GM12878 (cell line): ENCODE measurements at regions not wholly inside any gene's neighbourhood (a gene's known extent, or its start where the extent isn't known, plus 50 kb on each side); places are given as distances from the start of the nearest gene placed in this dataset.

ENCODE experiments used
- ATAC-seq: fragments of 200-7000 bp; cut with Tn5 transposase; 3 replicates; pipeline ENCODE4 v1.9.1; 2020; ENCODE audit warnings: mild to moderate bottlenecking, moderate library complexity
- BruUV-seq: library from RNA; stranded (reverse); fragments of 400-500 nt; replicated peaks from 2 replicates; lab custom pipeline; 2021; lab: Mats Ljungman, UMichigan
- CTCF ChIA-PET: fragments of 300-600 bp; sonication (Branson Sonifier 250); formaldehyde crosslinking; extraction: SDS; loops from one replicate; lab custom pipeline; 2021; ENCODE audit warnings: inconsistent platforms; lab: Yijun Ruan, JAX
- POLR2A ChIA-PET: fragments of 350-600 bp; formaldehyde crosslinking; extraction: SDS; loops from one replicate; lab custom pipeline; 2021; ENCODE audit warnings: inconsistent platforms; lab: Charles Lee
- RAD21 ChIA-PET: fragments of 300-600 bp; sonication (Branson Sonifier 250); formaldehyde crosslinking; loops from one replicate; lab custom pipeline; 2023; ENCODE audit warnings: antibody characterized with exemption; ENCODE audit not compliant: unreplicated experiment; lab: Charles Lee
- SMC1A ChIA-PET: fragments of 300-600 bp; sonication (Branson Sonifier 250); formaldehyde crosslinking; loops from one replicate; lab custom pipeline; 2023; ENCODE audit not compliant: unreplicated experiment, uncharacterized antibody; lab: Charles Lee
- DNase-seq: peaks from one replicate; pipeline ENCODE4 v3.0.0-alpha.2; 2011; ENCODE audit warnings: low read depth, low spot score
- FAIRE-seq: peaks from 3 replicates; lab custom pipeline; 2011; peaks lifted over from hg19 to GRCh38; lab: Jason Lieb, UNC
- H2AFZ ChIP-seq: 2 replicates; pipeline ENCODE4 v1.6.0; 2011; ENCODE audit warnings: low read depth, low read length, control low read depth; ENCODE audit not compliant: control insufficient read depth
- H3K27ac ChIP-seq: 2 replicates; pipeline ENCODE4 v1.5.1; 2011; ENCODE audit warnings: control low read depth; ENCODE audit not compliant: control insufficient read depth, insufficient read depth
- H3K27me3 ChIP-seq, 2 experiments: replicated peaks in 1 of 2; 2 replicates each; pipeline versions ENCODE4 v1.6.0 to v1.6.1; 2011; ENCODE audit warnings: low read length in 1 of 2; ENCODE audit not compliant: control insufficient read depth in 2 of 2, insufficient read depth in 2 of 2
- H3K36me3 ChIP-seq, 2 experiments: 2 replicates each; pipeline ENCODE4 v1.5.1; 2011; ENCODE audit warnings: low read length in 1 of 2; ENCODE audit not compliant: control insufficient read depth in 2 of 2, insufficient read depth in 2 of 2
- H3K4me1 ChIP-seq: 2 replicates; pipeline ENCODE4 v1.6.1; 2011; ENCODE audit warnings: mild to moderate bottlenecking, low read length, moderate library complexity, mixed read lengths; ENCODE audit not compliant: control insufficient read depth, insufficient read depth
- H3K4me2 ChIP-seq: 2 replicates; pipeline ENCODE4 v1.6.0; 2011; ENCODE audit warnings: control low read depth; ENCODE audit not compliant: control insufficient read depth, insufficient read depth
- H3K4me3 ChIP-seq: fragments of 200-600 bp; sonication (generic); 2 replicates; pipeline ENCODE4 v1.5.1; 2016
- H3K79me2 ChIP-seq: 2 replicates; pipeline ENCODE4 v1.6.0; 2011; ENCODE audit warnings: low read length; ENCODE audit not compliant: control insufficient read depth, insufficient read depth
- H3K9ac ChIP-seq: 2 replicates; pipeline ENCODE4 v1.8.0; 2011; ENCODE audit warnings: low read length, control low read depth, mixed read lengths; ENCODE audit not compliant: control insufficient read depth, insufficient read depth
- H3K9me3 ChIP-seq: replicated peaks from 3 replicates; pipeline ENCODE4 v1.5.1; 2011; ENCODE audit warnings: mild to moderate bottlenecking, low read length; ENCODE audit not compliant: control insufficient read depth, insufficient read depth
- H4K20me1 ChIP-seq: 2 replicates; pipeline ENCODE4 v1.6.0; 2011; ENCODE audit not compliant: control insufficient read depth, insufficient read depth
- BACH1 ChIP-seq: fragments of 450-650 bp; IDR thresholded peaks from 2 replicates; pipeline ENCODE4 v1.6.1; 2017; ENCODE audit warnings: mild to moderate bottlenecking, borderline replicate concordance
- BCL3 ChIP-seq: IDR thresholded peaks from 2 replicates; pipeline ENCODE4 v1.6.1; 2011; ENCODE audit warnings: borderline replicate concordance, low read depth, mild to moderate bottlenecking, moderate library complexity, low read length; ENCODE audit not compliant: insufficient read depth, poor library complexity, severe bottlenecking
- E4F1 ChIP-seq: fragments of 450-650 bp; IDR thresholded peaks from 2 replicates; pipeline ENCODE4 v1.6.1; 2018; ENCODE audit warnings: borderline replicate concordance, mild to moderate bottlenecking; ENCODE audit not compliant: partially characterized antibody
- FOXM1 ChIP-seq: IDR thresholded peaks from 2 replicates; pipeline ENCODE4 v1.6.1; 2012; ENCODE audit warnings: low read depth, mild to moderate bottlenecking, inconsistent platforms, low read length, moderate library complexity
- HDGF ChIP-seq: fragments of 450-650 bp; IDR thresholded peaks from 2 replicates; pipeline ENCODE4 v1.6.1; 2016; ENCODE audit warnings: antibody characterized with exemption
- IKZF1 ChIP-seq: fragments of 450-650 bp; conservative IDR thresholded peaks from 2 replicates; pipeline ENCODE4 v1.6.1; 2017; ENCODE audit warnings: antibody characterized with exemption, mild to moderate bottlenecking
- IRF4 ChIP-seq: IDR thresholded peaks from 2 replicates; pipeline ENCODE4 v1.6.1; 2011; ENCODE audit warnings: low read depth, low read length
- MEF2B ChIP-seq: fragments of 450-650 bp; IDR thresholded peaks from 2 replicates; pipeline ENCODE4 v1.6.1; 2018; ENCODE audit warnings: mild to moderate bottlenecking, moderate library complexity; ENCODE audit not compliant: partially characterized antibody, poor library complexity, severe bottlenecking
- MTA3 ChIP-seq: IDR thresholded peaks from 2 replicates; pipeline ENCODE4 v1.6.1; 2012; ENCODE audit warnings: low read length, inconsistent platforms, borderline replicate concordance
- RELA ChIP-seq: fragments of 450-650 bp; IDR thresholded peaks from 2 replicates; pipeline ENCODE4 v1.8.0; 2014; ENCODE audit warnings: borderline replicate concordance; ENCODE audit not compliant: partially characterized antibody
- STAT1 ChIP-seq: fragments of 450-650 bp; conservative IDR thresholded peaks from 2 replicates; pipeline ENCODE4 v1.6.1; 2014; ENCODE audit warnings: antibody characterized with exemption, mild to moderate bottlenecking
- TBL1XR1 ChIP-seq: IDR thresholded peaks from 2 replicates; pipeline ENCODE4 v1.6.1; 2012; ENCODE audit warnings: low read depth, low read length, improper control_type of control experiment
- ZBTB40 ChIP-seq: fragments of 450-650 bp; IDR thresholded peaks from 2 replicates; pipeline ENCODE4 v1.6.1; 2016; ENCODE audit warnings: mild to moderate bottlenecking, moderate library complexity, borderline replicate concordance
- ZNF217 ChIP-seq: fragments of 450-650 bp; IDR thresholded peaks from 2 replicates; pipeline ENCODE4 v1.6.1; 2017; ENCODE audit warnings: antibody characterized with exemption, mild to moderate bottlenecking
- WGBS: methylation state at CpG from one replicate; pipeline ENCODE4 v1.1.6; 2016; ENCODE audit warnings: low lambda C conversion rate; ENCODE audit not compliant: insufficient replicate concordance, insufficient coverage; ENCODE audit errors: missing lambda C conversion rate; 5-methylcytosine and 5-hydroxymethylcytosine counted together
- in situ Hi-C: fragments of 300-500 bp; cut with MboI; formaldehyde crosslinking; loops from 9 replicates; pipeline ENCODE4 v1.14.3; 2018; ENCODE audit warnings: mixed read lengths
- intact Hi-C: fragments of 100-400 bp; cut with micrococcal nuclease; formaldehyde crosslinking; loops from one replicate; pipeline ENCODE4 v1.14.2; 2022; ENCODE audit not compliant: unreplicated experiment

- TF ChIP-seq ZNF217: no peak
- TF ChIP-seq E4F1: no peak
- no peak for TF ChIP-seq MEF2B
- TF ChIP-seq RELA: no peak
- no peak for TF ChIP-seq BACH1
- no peak for TF ChIP-seq FOXM1
- TF ChIP-seq TBL1XR1: no peak
These were observed 609.0 kb upstream of the DPP6 start (continued) for GRCh38 chr7:153443032-153443701.

GRCh38 chr7:153444641-153445040 is 607.6 kb upstream of the DPP6 start:
- Histone ChIP-seq H3K4me1 (no peaks in the 10 kb centered on the region), H3K36me3 (no peaks in the 10 kb centered on the region), H3K9ac (no peak overlapping the region), H3K4me2 (no peak overlapping the region), H3K27ac (no peak overlapping the region), H3K9me3 (no peaks in the 10 kb centered on the region), H3K27me3 (no peaks in the 10 kb centered on the region), H2AFZ (no peak overlapping the region), H3K79me2 (no peaks in the 10 kb centered on the region), H4K20me1 (no peaks in the 10 kb centered on the region), H3K4me3 (no peak overlapping the region)
- DNase-seq: no peak
- no peak for ATAC-seq
- CTCF ChIA-PET: no interaction called here
- TF ChIP-seq IRF4 (no peak), BCL3 (no peak), ZBTB40 (no peak), HDGF (no peak), MTA3 (no peak), STAT1 (no peak), IKZF1 (no peak)
- 67% methylated on average over 8 of the region's 8 CpGs for WGBS
- no TSS peak for BruUV-seq
- SMC1A ChIA-PET: no interaction called here
- intact Hi-C loops: no loop called here
- in situ Hi-C loops: no loop called here
- RAD21 ChIA-PET: no interaction called here
- FAIRE-seq: no peak
- POLR2A ChIA-PET: no interaction called here
